ENCODE measurements at regions not wholly inside any gene's neighbourhood (a gene's known extent, or its start where the extent isn't known, plus 50 kb on each side); places are given as distances from the start of the nearest gene placed in this dataset.

- peak overlapping the region; percentile 71 for H3K27ac ChIP-seq (ENCODE audit: low read length)
- peaks cover 16 to 53% of the 10 kb centered on the region in 2 experiments for H3K4me1 ChIP-seq (ENCODE audit: control insufficient read depth in 1 of 2, extremely low read depth in 1 of 2, insufficient read depth in 2 of 2, low read length in 2 of 2)
- ATAC-seq (replicated peaks in 1 of 4) (peak; percentile 18 to 37 (median 24)), DNase-seq (no peak)
- no peaks in the 10 kb centered on the region for H3K27me3 Mint-ChIP-seq
- H3K9me3 Mint-ChIP-seq: peaks cover 0 to 6% (median under 1%) of the 10 kb centered on the region in 3 donors
- no peaks in the 10 kb centered on the region for H3K36me3 ChIP-seq (ENCODE audit: control insufficient read depth in 2 of 2, extremely low read depth in 1 of 2, insufficient read depth in 1 of 2, low read length in 1 of 2)
- peak overlapping the region; percentile 70 to 77 (median 74) for H3K4me3 Mint-ChIP-seq
- peak overlapping the region; percentile 92 for H3K27ac Mint-ChIP-seq
- CTCF ChIA-PET: interaction anchor here in 1 of 2 donors (0.6 kb wide), 2 partner anchors 409 to 1038 kb away, joined by 3 to 4 read pairs; no protein-coding TSS in a partner anchor
- no peaks in the 10 kb centered on the region for H3K36me3 Mint-ChIP-seq
- POLR2A ChIA-PET: no interaction called here
- WGBS (ENCODE audit: insufficient coverage): no CpG with 5 or more reads among the region's 3 CpGs
- H3K4me3 ChIP-seq (ENCODE audit: control insufficient read depth in 1 of 2, extremely low read depth in 1 of 2, low read length in 1 of 2): peak overlapping the region; percentile 28 to 52
- peaks cover 40 to 69% (median 51%) of the 10 kb centered on the region in 3 donors for H3K4me1 Mint-ChIP-seq
- no peaks in the 10 kb centered on the region for H3K27me3 ChIP-seq (replicated peaks in 1 of 2; ENCODE audit: control insufficient read depth in 2 of 2, extremely low read depth in 1 of 2, insufficient read depth in 2 of 2, low read length in 1 of 2)
- H3K9me3 ChIP-seq: no peaks in the 10 kb centered on the region
Observed at GRCh38 chr3:187919544-187919943, 174.3 kb upstream of the BCL6 start.

- H3K4me3 ChIP-seq (ENCODE audit: control insufficient read depth in 1 of 2, extremely low read depth in 1 of 2, low read length in 1 of 2): peak overlapping the region in 1 of 2 donors; percentile 28
- WGBS (ENCODE audit: insufficient coverage): no CpG with 5 or more reads among the region's 1 CpG
- DNase-seq: no peak
Observed at GRCh38 chr3:187920030-187920429, 174.8 kb upstream of the BCL6 start.

GRCh38 chr3:187920913-187921312 lies 175.6 kb upstream of the BCL6 start:
- Mint-ChIP-seq H3K27ac (no peak overlapping the region), H3K27me3 (no peaks in the 10 kb centered on the region), H3K4me3 (peak overlapping the region in 1 of 3 donors; percentile 19), H3K36me3 (peaks cover 6% of the 10 kb centered on the region), H3K4me1 (peaks cover 48 to 62% (median 52%) of the 10 kb centered on the region in 3 donors), H3K9me3 (peaks cover 0 to 16% (median 4%) of the 10 kb centered on the region in 3 donors)
- ChIA-PET POLR2A (no interaction called here), CTCF (interaction anchor here in 1 of 2 donors (0.6 to 0.9 kb wide), 2 partner anchors 56 to 1228 kb away, joined by 3 read pairs; no protein-coding TSS in a partner anchor)
- Histone ChIP-seq H3K9me3 (no peaks in the 10 kb centered on the region), H3K27ac (ENCODE audit: low read length) (no peak overlapping the region), H3K4me3 (ENCODE audit: control insufficient read depth in 1 of 2, extremely low read depth in 1 of 2, low read length in 1 of 2) (no peak overlapping the region), H3K36me3 (ENCODE audit: control insufficient read depth in 2 of 2, extremely low read depth in 1 of 2, insufficient read depth in 1 of 2, low read length in 1 of 2) (no peaks in the 10 kb centered on the region), H3K27me3 (replicated peaks in 1 of 2; ENCODE audit: control insufficient read depth in 2 of 2, extremely low read depth in 1 of 2, insufficient read depth in 2 of 2, low read length in 1 of 2) (no peaks in the 10 kb centered on the region), H3K4me1 (ENCODE audit: control insufficient read depth in 1 of 2, extremely low read depth in 1 of 2, insufficient read depth in 2 of 2, low read length in 2 of 2) (peaks cover 19 to 55% of the 10 kb centered on the region in 2 experiments)
- no peak for DNase-seq
- no peak for ATAC-seq (replicated peaks in 1 of 4)
- WGBS (ENCODE audit: insufficient coverage): 100% methylated on average over 5 of the region's 6 CpGs

More at GRCh38 chr3:187920030-187920429, 174.8 kb upstream of the BCL6 start:
- Histone ChIP-seq H3K36me3 (ENCODE audit: control insufficient read depth in 2 of 2, extremely low read depth in 1 of 2, insufficient read depth in 1 of 2, low read length in 1 of 2) (no peaks in the 10 kb centered on the region), H3K9me3 (no peaks in the 10 kb centered on the region), H3K27me3 (replicated peaks in 1 of 2; ENCODE audit: control insufficient read depth in 2 of 2, extremely low read depth in 1 of 2, insufficient read depth in 2 of 2, low read length in 1 of 2) (no peaks in the 10 kb centered on the region), H3K4me1 (ENCODE audit: control insufficient read depth in 1 of 2, extremely low read depth in 1 of 2, insufficient read depth in 2 of 2, low read length in 2 of 2) (peaks cover 16 to 53% of the 10 kb centered on the region in 2 experiments), H3K27ac (ENCODE audit: low read length) (peak overlapping the region; percentile 71)
- no peak for ATAC-seq (replicated peaks in 1 of 4)
- Mint-ChIP-seq H3K27me3 (no peaks in the 10 kb centered on the region), H3K9me3 (peaks cover 0 to 11% (median 4%) of the 10 kb centered on the region in 3 donors), H3K27ac (peak overlapping the region; percentile 92), H3K4me1 (peaks cover 40 to 66% (median 51%) of the 10 kb centered on the region in 3 donors), H3K4me3 (peak overlapping the region; percentile 70 to 77 (median 74)), H3K36me3 (peaks cover 5% of the 10 kb centered on the region)
- POLR2A ChIA-PET: no interaction called here
- CTCF ChIA-PET: interaction anchor here (0.6 to 0.7 kb wide), 3 partner anchors 36 to 1038 kb away, joined by 3 to 4 read pairs (median 4); no protein-coding TSS in a partner anchor

- no peaks in the 10 kb centered on the region for H3K9me3 ChIP-seq
- Mint-ChIP-seq H3K4me1 (peaks cover 54 to 65% (median 57%) of the 10 kb centered on the region in 3 donors), H3K27ac (no peak overlapping the region), H3K36me3 (peaks cover 6% of the 10 kb centered on the region), H3K4me3 (peak overlapping the region in 1 of 3 donors; percentile 19), H3K9me3 (peaks cover 0 to 16% (median 4%) of the 10 kb centered on the region in 3 donors), H3K27me3 (no peaks in the 10 kb centered on the region)
- H3K27ac ChIP-seq (ENCODE audit: low read length): no peak overlapping the region
- DNase-seq: no peak
- no peaks in the 10 kb centered on the region for H3K36me3 ChIP-seq (ENCODE audit: control insufficient read depth in 2 of 2, extremely low read depth in 1 of 2, insufficient read depth in 1 of 2, low read length in 1 of 2)
- CTCF ChIA-PET: interaction anchor here (0.6 to 0.9 kb wide), 4 partner anchors 15 to 1228 kb away, joined by 3 to 4 read pairs (median 4); no protein-coding TSS in a partner anchor
- no peaks in the 10 kb centered on the region for H3K27me3 ChIP-seq (replicated peaks in 1 of 2; ENCODE audit: control insufficient read depth in 2 of 2, extremely low read depth in 1 of 2, insufficient read depth in 2 of 2, low read length in 1 of 2)
- no peak overlapping the region for H3K4me3 ChIP-seq (ENCODE audit: control insufficient read depth in 1 of 2, extremely low read depth in 1 of 2, low read length in 1 of 2)
- POLR2A ChIA-PET: interaction anchor here in 1 of 2 donors (0.6 kb wide), 3 partner anchors 15 to 151 kb away, joined by 4 to 9 read pairs (median 4); no protein-coding TSS in a partner anchor
- peaks cover 22 to 60% of the 10 kb centered on the region in 2 experiments for H3K4me1 ChIP-seq (ENCODE audit: control insufficient read depth in 1 of 2, extremely low read depth in 1 of 2, insufficient read depth in 2 of 2, low read length in 2 of 2)
- ATAC-seq (replicated peaks in 1 of 4): no peak
- WGBS (ENCODE audit: insufficient coverage): 89% methylated on average over 2 of the region's 4 CpGs
Observed at GRCh38 chr3:187921391-187922074, 176.3 kb upstream of the BCL6 start.

GRCh38 chr3:187922704-187923416 lies 177.6 kb upstream of the BCL6 start:
- H3K36me3 Mint-ChIP-seq: peaks cover 6% of the 10 kb centered on the region
- ATAC-seq (replicated peaks in 1 of 4) (no peak), DNase-seq (no peak)
- Histone ChIP-seq H3K4me3 (ENCODE audit: control insufficient read depth in 1 of 2, extremely low read depth in 1 of 2, low read length in 1 of 2) (no peak overlapping the region), H3K36me3 (ENCODE audit: control insufficient read depth in 2 of 2, extremely low read depth in 1 of 2, insufficient read depth in 1 of 2, low read length in 1 of 2) (no peaks in the 10 kb centered on the region), H3K4me1 (ENCODE audit: control insufficient read depth in 1 of 2, extremely low read depth in 1 of 2, insufficient read depth in 2 of 2, low read length in 2 of 2) (peaks cover 25 to 60% of the 10 kb centered on the region in 2 experiments), H3K9me3 (no peaks in the 10 kb centered on the region), H3K27me3 (replicated peaks in 1 of 2; ENCODE audit: control insufficient read depth in 2 of 2, extremely low read depth in 1 of 2, insufficient read depth in 2 of 2, low read length in 1 of 2) (no peaks in the 10 kb centered on the region), H3K27ac (ENCODE audit: low read length) (no peak overlapping the region)
- CTCF ChIA-PET: no interaction called here
- no peak overlapping the region for H3K27ac Mint-ChIP-seq
- H3K4me1 Mint-ChIP-seq: peaks cover 56 to 63% (median 62%) of the 10 kb centered on the region in 3 donors
- peaks cover 0 to 16% (median 4%) of the 10 kb centered on the region in 3 donors for H3K9me3 Mint-ChIP-seq
- WGBS (ENCODE audit: insufficient coverage): no CpG with 5 or more reads among the region's 3 CpGs
- H3K4me3 Mint-ChIP-seq: no peak overlapping the region
- H3K27me3 Mint-ChIP-seq: no peaks in the 10 kb centered on the region
- POLR2A ChIA-PET: no interaction called here

- ChIA-PET CTCF (no interaction called here), POLR2A (no interaction called here)
- ATAC-seq (replicated peaks in 1 of 4): no peak
- no peaks in the 10 kb centered on the region for H3K27me3 ChIP-seq (replicated peaks in 1 of 2; ENCODE audit: control insufficient read depth in 2 of 2, extremely low read depth in 1 of 2, insufficient read depth in 2 of 2, low read length in 1 of 2)
- Mint-ChIP-seq H3K9me3 (peaks cover 0 to 16% (median 4%) of the 10 kb centered on the region in 3 donors), H3K4me3 (no peak overlapping the region), H3K27ac (no peak overlapping the region), H3K27me3 (no peaks in the 10 kb centered on the region), H3K36me3 (peaks cover 6% of the 10 kb centered on the region), H3K4me1 (peaks cover 49 to 56% (median 52%) of the 10 kb centered on the region in 3 donors)
- H3K9me3 ChIP-seq: no peaks in the 10 kb centered on the region
- no peak overlapping the region for H3K27ac ChIP-seq (ENCODE audit: low read length)
- H3K36me3 ChIP-seq (ENCODE audit: control insufficient read depth in 2 of 2, extremely low read depth in 1 of 2, insufficient read depth in 1 of 2, low read length in 1 of 2): no peaks in the 10 kb centered on the region
- H3K4me3 ChIP-seq (ENCODE audit: control insufficient read depth in 1 of 2, extremely low read depth in 1 of 2, low read length in 1 of 2): no peak overlapping the region
- peaks cover 12 to 50% of the 10 kb centered on the region in 2 experiments for H3K4me1 ChIP-seq (ENCODE audit: control insufficient read depth in 1 of 2, extremely low read depth in 1 of 2, insufficient read depth in 2 of 2, low read length in 2 of 2)
- no peak for DNase-seq
Observed at GRCh38 chr3:187924651-187925050, 179.4 kb upstream of the BCL6 start.

Data from T-cell (primary cell).